ENCODE measurements at regions not wholly inside any gene's neighbourhood (a gene's known extent, or its start where the extent isn't known, plus 50 kb on each side); places are given as distances from the start of the nearest gene placed in this dataset.

GRCh38 chr1:87418048-87418447, 89.4 kb downstream of the LMO4 start:
- TF ChIP-seq CTCF (IDR thresholded peaks at IDR 0.05; ENCODE audit: insufficient read depth, low read depth, low read length) = no peak
- POLR2A ChIA-PET = no interaction called here

GRCh38 chr1:87421809-87422208, 93.1 kb downstream of the LMO4 start:
- TF ChIP-seq CTCF (IDR thresholded peaks at IDR 0.05; ENCODE audit: insufficient read depth, low read depth, low read length) = no peak
- POLR2A ChIA-PET = no interaction called here
- DNase-seq (ENCODE audit: low read depth) = no peak
- Histone ChIP-seq H3K36me3 (ENCODE audit: control insufficient read depth, insufficient read depth, low read length) (no peaks in the 10 kb centered on the region), H3K4me3 (ENCODE audit: low read depth, low read length) (no peak overlapping the region), H3K27me3 (ENCODE audit: control insufficient read depth, insufficient read depth, low read length) (no peaks in the 10 kb centered on the region)
- CTCF ChIA-PET = no interaction called here

More at GRCh38 chr1:87418048-87418447, 89.4 kb downstream of the LMO4 start:
- Histone ChIP-seq H3K36me3 (ENCODE audit: control insufficient read depth, insufficient read depth, low read length) (no peaks in the 10 kb centered on the region), H3K27me3 (ENCODE audit: control insufficient read depth, insufficient read depth, low read length) (no peaks in the 10 kb centered on the region), H3K4me3 (ENCODE audit: low read depth, low read length) (no peak overlapping the region)
- CTCF ChIA-PET = no interaction called here
- no peak for DNase-seq (ENCODE audit: low read depth)

- TF ChIP-seq CTCF (IDR thresholded peaks at IDR 0.05; ENCODE audit: insufficient read depth, low read depth, low read length) = no peak
- POLR2A ChIA-PET = no interaction called here
- Histone ChIP-seq H3K36me3 (ENCODE audit: control insufficient read depth, insufficient read depth, low read length) (no peaks in the 10 kb centered on the region), H3K4me3 (ENCODE audit: low read depth, low read length) (no peak overlapping the region), H3K27me3 (ENCODE audit: control insufficient read depth, insufficient read depth, low read length) (no peaks in the 10 kb centered on the region)
- CTCF ChIA-PET = no interaction called here
- DNase-seq (ENCODE audit: low read depth) = no peak
Measured at GRCh38 chr1:87424541-87424940, 95.9 kb downstream of the LMO4 start.

- ChIA-PET POLR2A (no interaction called here), CTCF (no interaction called here)
- Histone ChIP-seq H3K27me3 (ENCODE audit: control insufficient read depth, insufficient read depth, low read length) (no peaks in the 10 kb centered on the region), H3K4me3 (ENCODE audit: low read depth, low read length) (no peak overlapping the region), H3K36me3 (ENCODE audit: control insufficient read depth, insufficient read depth, low read length) (no peaks in the 10 kb centered on the region)
- no peak for TF ChIP-seq CTCF (IDR thresholded peaks at IDR 0.05; ENCODE audit: insufficient read depth, low read depth, low read length)
- DNase-seq (ENCODE audit: low read depth) = no peak
Measured at GRCh38 chr1:87426463-87427249, 98.0 kb downstream of the LMO4 start.

- no peak for DNase-seq (ENCODE audit: low read depth)
- TF ChIP-seq CTCF (IDR thresholded peaks at IDR 0.05; ENCODE audit: insufficient read depth, low read depth, low read length) = no peak
- Histone ChIP-seq H3K27me3 (ENCODE audit: control insufficient read depth, insufficient read depth, low read length) (no peaks in the 10 kb centered on the region), H3K4me3 (ENCODE audit: low read depth, low read length) (no peak overlapping the region), H3K36me3 (ENCODE audit: control insufficient read depth, insufficient read depth, low read length) (no peaks in the 10 kb centered on the region)
- ChIA-PET POLR2A (no interaction called here), CTCF (no interaction called here)
Measured at GRCh38 chr1:87428367-87428766, 99.7 kb downstream of the LMO4 start.
